ENCODE measurements at regions not wholly inside any gene's neighbourhood (a gene's known extent, or its start where the extent isn't known, plus 50 kb on each side); places are given as distances from the start of the nearest gene placed in this dataset.

- TF ChIP-seq, protein P1, sequence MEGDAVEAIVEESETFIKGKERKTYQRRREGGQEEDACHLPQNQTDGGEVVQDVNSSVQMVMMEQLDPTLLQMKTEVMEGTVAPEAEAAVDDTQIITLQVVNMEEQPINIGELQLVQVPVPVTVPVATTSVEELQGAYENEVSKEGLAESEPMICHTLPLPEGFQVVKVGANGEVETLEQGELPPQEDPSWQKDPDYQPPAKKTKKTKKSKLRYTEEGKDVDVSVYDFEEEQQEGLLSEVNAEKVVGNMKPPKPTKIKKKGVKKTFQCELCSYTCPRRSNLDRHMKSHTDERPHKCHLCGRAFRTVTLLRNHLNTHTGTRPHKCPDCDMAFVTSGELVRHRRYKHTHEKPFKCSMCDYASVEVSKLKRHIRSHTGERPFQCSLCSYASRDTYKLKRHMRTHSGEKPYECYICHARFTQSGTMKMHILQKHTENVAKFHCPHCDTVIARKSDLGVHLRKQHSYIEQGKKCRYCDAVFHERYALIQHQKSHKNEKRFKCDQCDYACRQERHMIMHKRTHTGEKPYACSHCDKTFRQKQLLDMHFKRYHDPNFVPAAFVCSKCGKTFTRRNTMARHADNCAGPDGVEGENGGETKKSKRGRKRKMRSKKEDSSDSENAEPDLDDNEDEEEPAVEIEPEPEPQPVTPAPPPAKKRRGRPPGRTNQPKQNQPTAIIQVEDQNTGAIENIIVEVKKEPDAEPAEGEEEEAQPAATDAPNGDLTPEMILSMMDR (IDR thresholded peaks at IDR 0.05; ENCODE audit: insufficient read depth, low read length, poor library complexity, severe bottlenecking): no peak
- no peak for TF ChIP-seq EZH2phosphoT487 (conservative IDR thresholded peaks at IDR 0.05; ENCODE audit: low read length)
Observed at GRCh38 chr3:70431911-70432310, 119.5 kb upstream of the MDFIC2 start.

Measured in SU-DHL-6 (cell line).